HepG2 (cell line): ENCODE measurements at regions not wholly inside any gene's neighbourhood (a gene's known extent, or its start where the extent isn't known, plus 50 kb on each side); places are given as distances from the start of the nearest gene placed in this dataset.
A peak's percentile ranks its signal among the peaks of the same experiment; 100 is the strongest.

Experiments used
- EZH2 ChIP-seq: conservative IDR thresholded peaks from 2 replicates; pipeline ENCODE4 v1.6.1; 2012; ENCODE audit warnings: mild to moderate bottlenecking, low read depth, low read length, moderate library complexity
- MTA1 ChIP-seq: sonication (generic); formaldehyde crosslinking; IDR thresholded peaks from 2 replicates; pipeline ENCODE4 v1.4.0; 2020; ENCODE audit warnings: missing genetic modification reagents, mild to moderate bottlenecking, borderline replicate concordance
- MXD4 ChIP-seq: IDR thresholded peaks from 2 replicates; pipeline ENCODE4 v1.6.1; 2016; ENCODE audit warnings: mild to moderate bottlenecking, missing biosample characterization, missing genetic modification reagents
- TCF7L2 ChIP-seq: IDR thresholded peaks from 2 replicates; pipeline ENCODE4 v1.6.1; 2011; ENCODE audit warnings: mild to moderate bottlenecking, low read depth, low read length, moderate library complexity
- XBP1 ChIP-seq: sonication (generic); formaldehyde crosslinking; IDR thresholded peaks from 2 replicates; pipeline ENCODE4 v1.5.0; 2020; ENCODE audit warnings: missing genetic modification reagents
- ZKSCAN5 ChIP-seq: sonication (generic); formaldehyde crosslinking; IDR thresholded peaks from 2 replicates; pipeline ENCODE4 v1.5.1; 2020; ENCODE audit warnings: mild to moderate bottlenecking, missing genetic modification reagents
- ZNF143 ChIP-seq: sonication (generic); formaldehyde crosslinking; IDR thresholded peaks from 2 replicates; pipeline ENCODE4 v1.4.0; 2020; ENCODE audit warnings: missing genetic modification reagents
- ZNF256 ChIP-seq: sonication (generic); formaldehyde crosslinking; conservative IDR thresholded peaks from 2 replicates; pipeline ENCODE4 v1.4.0; 2020; ENCODE audit warnings: missing genetic modification reagents
- ZNF570 ChIP-seq: sonication (generic); formaldehyde crosslinking; IDR thresholded peaks from 2 replicates; pipeline ENCODE4 v1.4.0; 2020; ENCODE audit warnings: mild to moderate bottlenecking, missing genetic modification reagents, borderline replicate concordance
- ZNF709 ChIP-seq: sonication (generic); formaldehyde crosslinking; IDR thresholded peaks from 2 replicates; pipeline ENCODE4 v1.5.0; 2020; ENCODE audit warnings: mild to moderate bottlenecking, missing genetic modification reagents
- ZNF761 ChIP-seq: sonication (generic); formaldehyde crosslinking; conservative IDR thresholded peaks from 2 replicates; pipeline ENCODE4 v1.4.0; 2020; ENCODE audit warnings: mild to moderate bottlenecking, missing genetic modification reagents
- ZSCAN9 ChIP-seq: IDR thresholded peaks from 2 replicates; pipeline ENCODE4 v1.6.1; 2016; ENCODE audit warnings: borderline replicate concordance
- TF ChIP-seq, protein P1 (sequence below): sonication (generic); formaldehyde crosslinking; IDR thresholded peaks from 2 replicates; pipeline ENCODE4 v1.4.0; 2020; ENCODE audit warnings: low read depth, mild to moderate bottlenecking, missing genetic modification reagents
- TF ChIP-seq, protein P2 (sequence below): sonication (generic); formaldehyde crosslinking; IDR thresholded peaks from 2 replicates; pipeline ENCODE4 v1.4.0; 2020; ENCODE audit warnings: missing genetic modification reagents, borderline replicate concordance
- TF ChIP-seq, protein P3 (sequence below): sonication (generic); formaldehyde crosslinking; IDR thresholded peaks from 2 replicates; pipeline ENCODE4 v1.5.0; 2020; ENCODE audit warnings: mild to moderate bottlenecking, missing genetic modification reagents, borderline replicate concordance
- TF ChIP-seq, protein P4 (sequence below): sonication (generic); formaldehyde crosslinking; IDR thresholded peaks from 2 replicates; pipeline ENCODE4 v1.4.0; 2020; ENCODE audit warnings: missing genetic modification reagents

DNA sequence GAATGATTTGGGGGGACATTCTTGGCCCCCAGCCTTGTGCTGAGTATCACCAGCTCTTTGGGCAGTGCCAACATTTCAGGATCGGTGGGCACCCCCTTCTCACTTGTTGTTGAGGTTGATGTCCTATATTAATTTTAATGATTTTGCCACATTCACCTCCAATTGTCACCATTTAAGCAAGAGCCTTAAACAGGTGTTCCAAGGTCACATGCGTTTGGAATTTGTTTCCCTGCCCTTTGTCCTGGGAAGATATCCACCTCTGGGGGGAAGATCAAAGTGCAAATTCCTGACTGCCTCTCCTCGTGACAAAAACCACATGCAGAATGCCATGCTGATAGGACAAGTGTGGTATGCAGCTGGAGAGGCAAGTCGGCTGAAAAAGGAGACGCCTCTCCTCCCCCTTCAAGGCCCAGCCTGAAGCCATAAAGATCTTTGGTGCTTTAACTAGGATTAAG lies 72.5 kb upstream of the ID2 start (continued):
- no peak for TF ChIP-seq EZH2
- TF ChIP-seq, protein P1, sequence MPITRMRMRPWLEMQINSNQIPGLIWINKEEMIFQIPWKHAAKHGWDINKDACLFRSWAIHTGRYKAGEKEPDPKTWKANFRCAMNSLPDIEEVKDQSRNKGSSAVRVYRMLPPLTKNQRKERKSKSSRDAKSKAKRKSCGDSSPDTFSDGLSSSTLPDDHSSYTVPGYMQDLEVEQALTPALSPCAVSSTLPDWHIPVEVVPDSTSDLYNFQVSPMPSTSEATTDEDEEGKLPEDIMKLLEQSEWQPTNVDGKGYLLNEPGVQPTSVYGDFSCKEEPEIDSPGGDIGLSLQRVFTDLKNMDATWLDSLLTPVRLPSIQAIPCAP (CRISPR knock-in tag), result no peak
- no peak for TF ChIP-seq ZNF570 (CRISPR knock-in tag)
- peak; percentile 40; the same call in 1 of the 2 replicates for TF ChIP-seq ZNF709 (CRISPR knock-in tag)
- TF ChIP-seq MXD4 (CRISPR knock-in tag), result peak; percentile 75
- TF ChIP-seq MTA1 (CRISPR knock-in tag), result peak; percentile 70; the same call in 1 of the 2 replicates
- TF ChIP-seq ZNF761 (CRISPR knock-in tag), result peak; percentile 88
- peak; percentile 70 for TF ChIP-seq ZNF143 (CRISPR knock-in tag)
- TF ChIP-seq, protein P2, sequence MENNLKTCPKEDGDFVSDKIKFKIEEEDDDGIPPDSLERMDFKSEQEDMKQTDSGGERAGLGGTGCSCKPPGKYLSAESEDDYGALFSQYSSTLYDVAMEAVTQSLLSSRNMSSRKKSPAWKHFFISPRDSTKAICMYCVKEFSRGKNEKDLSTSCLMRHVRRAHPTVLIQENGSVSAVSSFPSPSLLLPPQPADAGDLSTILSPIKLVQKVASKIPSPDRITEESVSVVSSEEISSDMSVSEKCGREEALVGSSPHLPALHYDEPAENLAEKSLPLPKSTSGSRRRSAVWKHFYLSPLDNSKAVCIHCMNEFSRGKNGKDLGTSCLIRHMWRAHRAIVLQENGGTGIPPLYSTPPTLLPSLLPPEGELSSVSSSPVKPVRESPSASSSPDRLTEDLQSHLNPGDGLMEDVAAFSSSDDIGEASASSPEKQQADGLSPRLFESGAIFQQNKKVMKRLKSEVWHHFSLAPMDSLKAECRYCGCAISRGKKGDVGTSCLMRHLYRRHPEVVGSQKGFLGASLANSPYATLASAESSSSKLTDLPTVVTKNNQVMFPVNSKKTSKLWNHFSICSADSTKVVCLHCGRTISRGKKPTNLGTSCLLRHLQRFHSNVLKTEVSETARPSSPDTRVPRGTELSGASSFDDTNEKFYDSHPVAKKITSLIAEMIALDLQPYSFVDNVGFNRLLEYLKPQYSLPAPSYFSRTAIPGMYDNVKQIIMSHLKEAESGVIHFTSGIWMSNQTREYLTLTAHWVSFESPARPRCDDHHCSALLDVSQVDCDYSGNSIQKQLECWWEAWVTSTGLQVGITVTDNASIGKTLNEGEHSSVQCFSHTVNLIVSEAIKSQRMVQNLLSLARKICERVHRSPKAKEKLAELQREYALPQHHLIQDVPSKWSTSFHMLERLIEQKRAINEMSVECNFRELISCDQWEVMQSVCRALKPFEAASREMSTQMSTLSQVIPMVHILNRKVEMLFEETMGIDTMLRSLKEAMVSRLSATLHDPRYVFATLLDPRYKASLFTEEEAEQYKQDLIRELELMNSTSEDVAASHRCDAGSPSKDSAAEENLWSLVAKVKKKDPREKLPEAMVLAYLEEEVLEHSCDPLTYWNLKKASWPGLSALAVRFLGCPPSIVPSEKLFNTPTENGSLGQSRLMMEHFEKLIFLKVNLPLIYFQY (CRISPR knock-in tag), result peak; percentile 47; the same call in 1 of the 2 replicates
- TF ChIP-seq XBP1, result peak; percentile 56; the same call in 1 of the 2 replicates
- TF ChIP-seq ZNF256 (CRISPR knock-in tag), result peak; percentile 61; the same call in 1 of the 2 replicates
- TF ChIP-seq TCF7L2, result no peak
- TF ChIP-seq, protein P3, sequence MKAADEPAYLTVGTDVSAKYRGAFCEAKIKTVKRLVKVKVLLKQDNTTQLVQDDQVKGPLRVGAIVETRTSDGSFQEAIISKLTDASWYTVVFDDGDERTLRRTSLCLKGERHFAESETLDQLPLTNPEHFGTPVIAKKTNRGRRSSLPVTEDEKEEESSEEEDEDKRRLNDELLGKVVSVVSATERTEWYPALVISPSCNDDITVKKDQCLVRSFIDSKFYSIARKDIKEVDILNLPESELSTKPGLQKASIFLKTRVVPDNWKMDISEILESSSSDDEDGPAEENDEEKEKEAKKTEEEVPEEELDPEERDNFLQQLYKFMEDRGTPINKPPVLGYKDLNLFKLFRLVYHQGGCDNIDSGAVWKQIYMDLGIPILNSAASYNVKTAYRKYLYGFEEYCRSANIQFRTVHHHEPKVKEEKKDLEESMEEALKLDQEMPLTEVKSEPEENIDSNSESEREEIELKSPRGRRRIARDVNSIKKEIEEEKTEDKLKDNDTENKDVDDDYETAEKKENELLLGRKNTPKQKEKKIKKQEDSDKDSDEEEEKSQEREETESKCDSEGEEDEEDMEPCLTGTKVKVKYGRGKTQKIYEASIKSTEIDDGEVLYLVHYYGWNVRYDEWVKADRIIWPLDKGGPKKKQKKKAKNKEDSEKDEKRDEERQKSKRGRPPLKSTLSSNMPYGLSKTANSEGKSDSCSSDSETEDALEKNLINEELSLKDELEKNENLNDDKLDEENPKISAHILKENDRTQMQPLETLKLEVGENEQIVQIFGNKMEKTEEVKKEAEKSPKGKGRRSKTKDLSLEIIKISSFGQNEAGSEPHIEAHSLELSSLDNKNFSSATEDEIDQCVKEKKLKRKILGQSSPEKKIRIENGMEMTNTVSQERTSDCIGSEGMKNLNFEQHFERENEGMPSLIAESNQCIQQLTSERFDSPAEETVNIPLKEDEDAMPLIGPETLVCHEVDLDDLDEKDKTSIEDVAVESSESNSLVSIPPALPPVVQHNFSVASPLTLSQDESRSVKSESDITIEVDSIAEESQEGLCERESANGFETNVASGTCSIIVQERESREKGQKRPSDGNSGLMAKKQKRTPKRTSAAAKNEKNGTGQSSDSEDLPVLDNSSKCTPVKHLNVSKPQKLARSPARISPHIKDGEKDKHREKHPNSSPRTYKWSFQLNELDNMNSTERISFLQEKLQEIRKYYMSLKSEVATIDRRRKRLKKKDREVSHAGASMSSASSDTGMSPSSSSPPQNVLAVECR (CRISPR knock-in tag), result peak; percentile 72; the same call in 1 of the 2 replicates
- peak; percentile 62; the same call in 1 of the 2 replicates for TF ChIP-seq ZKSCAN5 (CRISPR knock-in tag)
- TF ChIP-seq ZSCAN9 (CRISPR knock-in tag), result peak; percentile 82; the same call in 1 of the 2 replicates
- TF ChIP-seq, protein P4, sequence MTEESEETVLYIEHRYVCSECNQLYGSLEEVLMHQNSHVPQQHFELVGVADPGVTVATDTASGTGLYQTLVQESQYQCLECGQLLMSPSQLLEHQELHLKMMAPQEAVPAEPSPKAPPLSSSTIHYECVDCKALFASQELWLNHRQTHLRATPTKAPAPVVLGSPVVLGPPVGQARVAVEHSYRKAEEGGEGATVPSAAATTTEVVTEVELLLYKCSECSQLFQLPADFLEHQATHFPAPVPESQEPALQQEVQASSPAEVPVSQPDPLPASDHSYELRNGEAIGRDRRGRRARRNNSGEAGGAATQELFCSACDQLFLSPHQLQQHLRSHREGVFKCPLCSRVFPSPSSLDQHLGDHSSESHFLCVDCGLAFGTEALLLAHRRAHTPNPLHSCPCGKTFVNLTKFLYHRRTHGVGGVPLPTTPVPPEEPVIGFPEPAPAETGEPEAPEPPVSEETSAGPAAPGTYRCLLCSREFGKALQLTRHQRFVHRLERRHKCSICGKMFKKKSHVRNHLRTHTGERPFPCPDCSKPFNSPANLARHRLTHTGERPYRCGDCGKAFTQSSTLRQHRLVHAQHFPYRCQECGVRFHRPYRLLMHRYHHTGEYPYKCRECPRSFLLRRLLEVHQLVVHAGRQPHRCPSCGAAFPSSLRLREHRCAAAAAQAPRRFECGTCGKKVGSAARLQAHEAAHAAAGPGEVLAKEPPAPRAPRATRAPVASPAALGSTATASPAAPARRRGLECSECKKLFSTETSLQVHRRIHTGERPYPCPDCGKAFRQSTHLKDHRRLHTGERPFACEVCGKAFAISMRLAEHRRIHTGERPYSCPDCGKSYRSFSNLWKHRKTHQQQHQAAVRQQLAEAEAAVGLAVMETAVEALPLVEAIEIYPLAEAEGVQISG (CRISPR knock-in tag), result peak; percentile 84
